ENCODE measurements at regions not wholly inside any gene's neighbourhood (a gene's known extent, or its start where the extent isn't known, plus 50 kb on each side); places are given as distances from the start of the nearest gene placed in this dataset.

- 100% methylated on average over 1 of the region's 1 CpG for WGBS
Observed at GRCh38 chr6:154582696-154583095, 72.2 kb upstream of the CNKSR3 start.

GRCh38 chr6:154583546-154584188, 73.2 kb upstream of the CNKSR3 start:
- H3K4me1 ChIP-seq (ENCODE audit: insufficient read depth, low read length) = 0 out of 2 replicates have a peak, but pooled peaks cover 3% of the 10 kb centered on the region
- H3K9ac ChIP-seq (ENCODE audit: low read depth, low read length) = no peak overlapping the region
- H3K27ac ChIP-seq (ENCODE audit: low read depth, low read length) = no peak overlapping the region
- H3K9me3 ChIP-seq (ENCODE audit: insufficient read depth, low read depth, low read length) = peaks cover 8% of the 10 kb centered on the region; the same call in 1 of the 2 replicates
- WGBS = 95% methylated on average over 3 of the region's 4 CpGs
- no peak overlapping the region for H3K4me3 ChIP-seq (ENCODE audit: low read length)
- H3K27me3 ChIP-seq (ENCODE audit: insufficient read depth, low read length) = no peaks in the 10 kb centered on the region
- H3K36me3 ChIP-seq (ENCODE audit: insufficient read depth, low read length) = no peaks in the 10 kb centered on the region

More at GRCh38 chr6:154582696-154583095, 72.2 kb upstream of the CNKSR3 start:
- Histone ChIP-seq H3K4me3 (ENCODE audit: low read length) (no peak overlapping the region), H3K36me3 (ENCODE audit: insufficient read depth, low read length) (no peaks in the 10 kb centered on the region), H3K27ac (ENCODE audit: low read depth, low read length) (no peak overlapping the region), H3K9ac (ENCODE audit: low read depth, low read length) (no peak overlapping the region), H3K9me3 (ENCODE audit: insufficient read depth, low read depth, low read length) (peaks cover 8% of the 10 kb centered on the region; the same call in 1 of the 2 replicates), H3K27me3 (ENCODE audit: insufficient read depth, low read length) (no peaks in the 10 kb centered on the region), H3K4me1 (ENCODE audit: insufficient read depth, low read length) (0 out of 2 replicates have a peak, but pooled peaks cover 3% of the 10 kb centered on the region)

GRCh38 chr6:154590756-154591155, 80.3 kb upstream of the CNKSR3 start:
- Histone ChIP-seq H3K4me3 (ENCODE audit: low read length) (no peak overlapping the region), H3K27me3 (ENCODE audit: insufficient read depth, low read length) (no peaks in the 10 kb centered on the region), H3K9ac (ENCODE audit: low read depth, low read length) (no peak overlapping the region), H3K9me3 (ENCODE audit: insufficient read depth, low read depth, low read length) (no peaks in the 10 kb centered on the region), H3K36me3 (ENCODE audit: insufficient read depth, low read length) (no peaks in the 10 kb centered on the region), H3K4me1 (ENCODE audit: insufficient read depth, low read length) (peaks cover 12% of the 10 kb centered on the region), H3K27ac (ENCODE audit: low read depth, low read length) (no peak overlapping the region)
- WGBS = 93% methylated on average over 4 of the region's 4 CpGs

- H3K27ac ChIP-seq (ENCODE audit: low read depth, low read length) = no peak overlapping the region
- 100% methylated on average over 1 of the region's 1 CpG for WGBS
Observed at GRCh38 chr6:154591234-154591633, 80.7 kb upstream of the CNKSR3 start.

GRCh38 chr6:154592199-154592860, 81.8 kb upstream of the CNKSR3 start:
- Histone ChIP-seq H3K9me3 (ENCODE audit: insufficient read depth, low read depth, low read length) (no peaks in the 10 kb centered on the region), H3K4me3 (ENCODE audit: low read length) (no peak overlapping the region), H3K9ac (ENCODE audit: low read depth, low read length) (no peak overlapping the region), H3K36me3 (ENCODE audit: insufficient read depth, low read length) (no peaks in the 10 kb centered on the region), H3K27me3 (ENCODE audit: insufficient read depth, low read length) (no peaks in the 10 kb centered on the region), H3K27ac (ENCODE audit: low read depth, low read length) (no peak overlapping the region), H3K4me1 (ENCODE audit: insufficient read depth, low read length) (peaks cover 14% of the 10 kb centered on the region)
- WGBS = 94% methylated on average over 10 of the region's 10 CpGs

More at GRCh38 chr6:154591234-154591633, 80.7 kb upstream of the CNKSR3 start:
- no peak overlapping the region for H3K4me3 ChIP-seq (ENCODE audit: low read length)
- no peaks in the 10 kb centered on the region for H3K36me3 ChIP-seq (ENCODE audit: insufficient read depth, low read length)
- no peaks in the 10 kb centered on the region for H3K27me3 ChIP-seq (ENCODE audit: insufficient read depth, low read length)
- no peak overlapping the region for H3K9ac ChIP-seq (ENCODE audit: low read depth, low read length)
- no peaks in the 10 kb centered on the region for H3K9me3 ChIP-seq (ENCODE audit: insufficient read depth, low read depth, low read length)
- H3K4me1 ChIP-seq (ENCODE audit: insufficient read depth, low read length) = peaks cover 14% of the 10 kb centered on the region

GRCh38 chr6:154593122-154593521, 82.6 kb upstream of the CNKSR3 start:
- Histone ChIP-seq H3K9me3 (ENCODE audit: insufficient read depth, low read depth, low read length) (no peaks in the 10 kb centered on the region), H3K9ac (ENCODE audit: low read depth, low read length) (no peak overlapping the region), H3K4me3 (ENCODE audit: low read length) (no peak overlapping the region), H3K27ac (ENCODE audit: low read depth, low read length) (no peak overlapping the region; the same call in 1 of the 2 replicates), H3K4me1 (ENCODE audit: insufficient read depth, low read length) (peaks cover 14% of the 10 kb centered on the region), H3K27me3 (ENCODE audit: insufficient read depth, low read length) (no peaks in the 10 kb centered on the region), H3K36me3 (ENCODE audit: insufficient read depth, low read length) (no peaks in the 10 kb centered on the region)
- WGBS = 48% methylated on average over 7 of the region's 7 CpGs

- H3K27ac ChIP-seq (ENCODE audit: low read depth, low read length) = no peak overlapping the region
- H3K4me1 ChIP-seq (ENCODE audit: insufficient read depth, low read length) = peaks cover 14% of the 10 kb centered on the region
- no peak overlapping the region for H3K9ac ChIP-seq (ENCODE audit: low read depth, low read length)
- no peaks in the 10 kb centered on the region for H3K9me3 ChIP-seq (ENCODE audit: insufficient read depth, low read depth, low read length)
- 93% methylated on average over 8 of the region's 9 CpGs for WGBS
- no peaks in the 10 kb centered on the region for H3K27me3 ChIP-seq (ENCODE audit: insufficient read depth, low read length)
- no peak overlapping the region for H3K4me3 ChIP-seq (ENCODE audit: low read length)
- H3K36me3 ChIP-seq (ENCODE audit: insufficient read depth, low read length) = no peaks in the 10 kb centered on the region
Observed at GRCh38 chr6:154594496-154595198, 84.2 kb upstream of the CNKSR3 start.

GRCh38 chr6:154595538-154595937, 85.1 kb upstream of the CNKSR3 start:
- WGBS = 86% methylated on average over 1 of the region's 1 CpG
- H3K27ac ChIP-seq (ENCODE audit: low read depth, low read length) = peak overlapping the region; percentile 42; the same call in 1 of the 2 replicates

GRCh38 chr6:154596009-154596408, 85.5 kb upstream of the CNKSR3 start:
- H3K27me3 ChIP-seq (ENCODE audit: insufficient read depth, low read length) = no peaks in the 10 kb centered on the region
- H3K9me3 ChIP-seq (ENCODE audit: insufficient read depth, low read depth, low read length) = no peaks in the 10 kb centered on the region
- H3K36me3 ChIP-seq (ENCODE audit: insufficient read depth, low read length) = no peaks in the 10 kb centered on the region
- no peak overlapping the region for H3K4me3 ChIP-seq (ENCODE audit: low read length)
- peaks cover 14% of the 10 kb centered on the region for H3K4me1 ChIP-seq (ENCODE audit: insufficient read depth, low read length)
- peak overlapping the region; percentile 49; the same call in 1 of the 2 replicates for H3K27ac ChIP-seq (ENCODE audit: low read depth, low read length)
- no peak overlapping the region for H3K9ac ChIP-seq (ENCODE audit: low read depth, low read length)
- 70% methylated on average over 2 of the region's 2 CpGs for WGBS

More at GRCh38 chr6:154595538-154595937, 85.1 kb upstream of the CNKSR3 start:
- H3K36me3 ChIP-seq (ENCODE audit: insufficient read depth, low read length) = no peaks in the 10 kb centered on the region
- H3K9me3 ChIP-seq (ENCODE audit: insufficient read depth, low read depth, low read length) = no peaks in the 10 kb centered on the region
- peaks cover 14% of the 10 kb centered on the region for H3K4me1 ChIP-seq (ENCODE audit: insufficient read depth, low read length)
- no peak overlapping the region for H3K4me3 ChIP-seq (ENCODE audit: low read length)
- no peaks in the 10 kb centered on the region for H3K27me3 ChIP-seq (ENCODE audit: insufficient read depth, low read length)
- H3K9ac ChIP-seq (ENCODE audit: low read depth, low read length) = no peak overlapping the region

- no peak overlapping the region for H3K4me3 ChIP-seq (ENCODE audit: low read length)
- H3K36me3 ChIP-seq (ENCODE audit: insufficient read depth, low read length) = no peaks in the 10 kb centered on the region
- H3K9me3 ChIP-seq (ENCODE audit: insufficient read depth, low read depth, low read length) = no peaks in the 10 kb centered on the region
- peaks cover 14% of the 10 kb centered on the region for H3K4me1 ChIP-seq (ENCODE audit: insufficient read depth, low read length)
- peak overlapping the region; percentile 49; the same call in 1 of the 2 replicates for H3K27ac ChIP-seq (ENCODE audit: low read depth, low read length)
- no peak overlapping the region for H3K9ac ChIP-seq (ENCODE audit: low read depth, low read length)
- H3K27me3 ChIP-seq (ENCODE audit: insufficient read depth, low read length) = no peaks in the 10 kb centered on the region
- 91% methylated on average over 2 of the region's 2 CpGs for WGBS
Observed at GRCh38 chr6:154596701-154597100, 86.2 kb upstream of the CNKSR3 start.

GRCh38 chr6:154598399-154598798, 87.9 kb upstream of the CNKSR3 start:
- Histone ChIP-seq H3K9me3 (ENCODE audit: insufficient read depth, low read depth, low read length) (no peaks in the 10 kb centered on the region), H3K4me3 (ENCODE audit: low read length) (no peak overlapping the region), H3K4me1 (ENCODE audit: insufficient read depth, low read length) (peaks cover 7% of the 10 kb centered on the region), H3K9ac (ENCODE audit: low read depth, low read length) (no peak overlapping the region), H3K27me3 (ENCODE audit: insufficient read depth, low read length) (no peaks in the 10 kb centered on the region), H3K36me3 (ENCODE audit: insufficient read depth, low read length) (no peaks in the 10 kb centered on the region), H3K27ac (ENCODE audit: low read depth, low read length) (no peak overlapping the region)
- WGBS = 81% methylated on average over 6 of the region's 6 CpGs

Data from HUES64 (cell line).